DND-41 (cell line): ENCODE measurements at regions not wholly inside any gene's neighbourhood (a gene's known extent, or its start where the extent isn't known, plus 50 kb on each side); places are given as distances from the start of the nearest gene placed in this dataset.

Experiments
- CTCF ChIP-seq: IDR thresholded peaks from 2 replicates; pipeline ENCODE4 v1.5.1; 2012; ENCODE audit warnings: borderline replicate concordance, low read length, moderate library complexity, mild to moderate bottlenecking; ENCODE audit not compliant: poor library complexity, severe bottlenecking; ENCODE audit errors: extremely low read depth
- EZH2 ChIP-seq: IDR thresholded peaks from 3 replicates; pipeline ENCODE4 v1.6.1; 2012; ENCODE audit warnings: borderline replicate concordance, low read depth, mild to moderate bottlenecking, moderate library complexity, low read length, inconsistent platforms; ENCODE audit not compliant: severe bottlenecking

GRCh38 chr1:68994096-68994495 lies 497.2 kb upstream of the DEPDC1 start:
- TF ChIP-seq CTCF (no peak), EZH2 (no peak)
